CD1c-positive myeloid dendritic cell (primary cell): ENCODE measurements at regions not wholly inside any gene's neighbourhood (a gene's known extent, or its start where the extent isn't known, plus 50 kb on each side); places are given as distances from the start of the nearest gene placed in this dataset.

Source experiments
- DNase-seq: peaks from one replicate; pipeline ENCODE4 v3.0.0-alpha.2; 2016; ENCODE audit errors: extremely low spot score

DNA sequence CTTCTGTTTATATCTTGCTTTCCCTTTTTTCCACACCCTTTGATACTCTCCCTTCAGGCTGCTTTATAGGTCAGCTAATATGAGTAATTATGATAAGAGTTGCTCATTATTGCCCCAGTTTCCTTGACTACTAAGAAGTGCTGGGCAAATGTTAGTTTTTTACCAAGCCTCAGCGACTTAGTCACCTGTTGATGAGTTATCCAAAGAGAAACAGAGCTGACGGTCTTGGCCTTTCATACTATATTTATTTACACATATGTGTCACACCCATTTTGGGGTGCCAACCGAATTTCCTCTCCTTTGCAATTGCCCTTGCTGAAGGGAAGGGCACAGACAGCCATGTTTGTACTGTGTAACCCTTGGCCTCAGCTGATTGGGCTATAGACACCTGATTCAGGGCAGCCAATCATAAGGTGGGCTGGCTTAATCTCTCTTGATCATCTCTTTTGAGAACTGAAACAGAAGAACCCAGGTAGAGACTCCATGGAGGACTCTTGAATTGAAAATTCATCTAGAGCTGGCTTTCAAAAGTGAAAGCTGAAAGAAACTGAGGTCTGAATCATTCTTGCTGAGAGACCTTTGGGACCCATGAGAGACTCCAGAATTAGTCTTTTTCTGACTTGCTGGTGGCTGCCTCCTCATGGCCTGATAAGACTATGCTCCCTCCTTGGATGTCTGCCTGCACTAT is 111.7 kb upstream of the RPS6KA3 start:
- no peak for DNase-seq

DNA sequence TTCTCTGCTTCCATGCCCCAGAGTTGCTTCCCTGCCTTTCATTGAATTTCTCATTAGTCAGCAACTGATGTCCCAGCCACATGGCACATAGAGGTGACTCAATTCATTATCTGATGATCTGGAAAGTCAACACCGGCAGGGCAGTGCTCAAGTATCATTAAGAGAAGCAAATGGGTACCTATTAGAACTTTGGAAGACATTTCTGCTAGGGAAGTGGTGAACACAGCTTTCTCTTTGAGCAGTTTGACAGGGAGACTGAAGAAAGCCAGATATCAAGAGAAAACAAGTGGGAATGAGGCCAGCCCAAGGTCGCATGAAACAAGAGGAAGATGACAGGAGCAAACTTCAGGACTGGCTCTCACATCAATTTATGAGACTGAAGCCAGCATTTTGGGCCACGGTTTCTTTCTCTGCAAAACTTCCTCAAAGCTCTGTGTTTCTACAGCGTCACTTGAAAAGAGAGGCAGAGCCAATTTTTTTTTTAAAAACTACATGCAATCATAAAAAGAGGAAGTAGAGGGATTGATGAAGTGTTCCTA is 108.3 kb upstream of the RPS6KA3 start:
- peak; percentile 78 for DNase-seq

DNA sequence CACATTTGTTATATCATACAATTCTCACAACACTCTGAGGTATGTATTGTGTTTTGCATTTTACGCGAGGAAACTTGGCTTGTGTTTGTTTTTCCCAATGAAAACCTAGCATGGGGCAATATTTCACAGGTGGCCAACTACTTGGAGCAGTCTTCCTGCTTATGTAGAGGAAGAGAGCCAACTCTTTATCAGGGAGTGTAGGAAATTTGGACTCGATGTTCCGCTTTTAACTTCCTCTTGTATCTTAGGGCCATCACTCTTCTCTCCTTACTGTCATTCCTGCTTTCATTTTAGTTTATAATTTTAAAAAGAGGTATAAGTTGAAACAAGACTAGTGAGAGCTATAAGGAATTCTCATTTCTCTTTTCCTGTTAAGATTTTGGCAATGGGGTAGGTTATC is 107.7 kb upstream of the RPS6KA3 start:
- peak; percentile 36 for DNase-seq

DNA sequence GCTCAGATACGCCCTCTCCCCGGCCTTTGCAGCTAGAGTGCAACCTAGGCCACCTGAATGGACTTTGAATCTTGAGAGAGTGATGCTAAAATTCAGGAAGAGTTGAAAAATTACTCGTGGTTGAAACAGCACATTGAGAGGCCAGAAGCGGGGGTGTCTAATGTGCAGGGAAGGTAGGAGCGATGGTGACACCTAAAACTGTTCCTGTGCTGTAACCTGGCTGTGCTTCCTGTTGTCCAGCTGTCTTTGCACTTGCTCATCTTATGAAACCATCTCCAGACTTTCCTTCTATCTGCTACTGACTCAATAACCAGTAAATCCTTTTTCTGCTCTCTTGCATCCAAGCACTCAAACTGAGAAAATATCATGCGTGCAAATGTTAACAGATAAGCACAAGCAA is 106.4 kb upstream of the RPS6KA3 start:
- DNase-seq, result no peak

DNA sequence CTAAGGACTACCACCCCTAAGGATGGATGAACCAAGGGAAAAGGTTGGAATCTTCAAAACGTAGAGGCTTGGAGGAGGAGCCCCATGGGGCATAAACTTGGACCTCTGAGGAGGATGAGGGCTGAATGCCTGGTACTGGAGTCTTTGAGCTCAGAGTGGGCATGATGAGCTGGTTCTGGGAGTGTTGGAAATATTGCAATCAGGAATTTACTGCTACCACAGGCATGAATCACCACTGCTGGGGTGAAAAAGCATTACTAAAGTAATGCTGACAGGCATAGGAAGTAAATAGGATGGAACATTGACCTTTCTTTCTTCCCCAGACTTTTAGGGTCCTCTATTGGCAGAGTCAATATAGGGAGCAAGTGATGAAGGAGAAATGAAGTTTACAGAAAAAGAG is 105.8 kb upstream of the RPS6KA3 start:
- no peak for DNase-seq

DNA sequence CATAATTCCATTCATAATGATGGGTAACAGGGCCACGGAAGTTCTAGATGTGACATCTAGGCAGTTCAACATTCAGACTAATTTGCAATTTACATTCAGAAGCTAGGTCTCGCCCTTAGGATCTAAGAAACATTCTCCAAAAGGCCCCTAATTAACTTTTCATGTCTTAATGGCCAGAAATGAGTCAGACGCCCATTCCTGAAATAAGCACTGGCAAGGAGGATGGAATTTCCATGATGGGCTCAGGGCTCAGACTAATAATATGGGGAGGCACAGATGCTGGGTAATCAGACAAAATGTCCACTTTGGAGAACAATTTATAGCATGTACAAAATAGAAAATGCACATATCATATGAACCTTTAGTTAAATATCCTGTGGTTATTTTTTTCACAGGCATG is 102.8 kb upstream of the RPS6KA3 start:
- DNase-seq, result no peak

DNA sequence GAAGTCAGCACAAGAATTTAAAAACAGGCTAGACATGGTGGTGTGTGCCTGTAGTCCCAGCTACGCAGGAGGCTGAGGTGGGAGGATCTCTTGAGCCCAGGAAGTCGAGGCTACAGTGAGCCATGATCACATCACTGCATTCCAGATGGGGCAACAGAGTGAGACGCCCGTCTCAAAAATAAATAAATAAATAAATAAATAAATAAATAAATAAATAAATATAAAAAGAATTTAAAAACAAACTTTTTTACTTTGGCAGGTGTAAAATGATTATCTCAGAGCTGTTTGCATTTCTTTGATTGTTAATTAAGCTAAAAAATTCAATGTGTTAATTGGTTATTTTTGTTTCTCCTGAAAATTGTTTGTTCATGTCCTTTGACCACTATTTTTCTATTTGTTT is 97.5 kb upstream of the RPS6KA3 start:
- DNase-seq, result no peak

DNA sequence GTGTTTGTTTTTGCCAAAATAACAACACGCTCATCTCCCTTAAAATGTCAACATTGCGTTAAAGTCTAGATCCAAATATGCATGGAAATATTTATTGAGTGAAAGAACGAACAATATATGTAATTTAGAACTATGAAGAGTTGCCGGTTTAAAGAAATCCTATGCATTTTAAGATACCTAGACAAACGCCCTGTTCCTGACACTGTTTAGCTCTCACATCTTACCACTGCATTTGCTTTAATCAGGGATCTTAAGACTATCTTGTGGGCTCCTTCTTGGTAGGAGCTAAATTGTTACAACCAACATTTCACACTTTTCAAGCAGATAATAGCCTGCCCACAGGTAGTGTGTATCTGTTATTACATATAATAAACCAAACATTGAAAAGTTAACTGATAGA is 96.6 kb upstream of the RPS6KA3 start:
- no peak for DNase-seq

DNA sequence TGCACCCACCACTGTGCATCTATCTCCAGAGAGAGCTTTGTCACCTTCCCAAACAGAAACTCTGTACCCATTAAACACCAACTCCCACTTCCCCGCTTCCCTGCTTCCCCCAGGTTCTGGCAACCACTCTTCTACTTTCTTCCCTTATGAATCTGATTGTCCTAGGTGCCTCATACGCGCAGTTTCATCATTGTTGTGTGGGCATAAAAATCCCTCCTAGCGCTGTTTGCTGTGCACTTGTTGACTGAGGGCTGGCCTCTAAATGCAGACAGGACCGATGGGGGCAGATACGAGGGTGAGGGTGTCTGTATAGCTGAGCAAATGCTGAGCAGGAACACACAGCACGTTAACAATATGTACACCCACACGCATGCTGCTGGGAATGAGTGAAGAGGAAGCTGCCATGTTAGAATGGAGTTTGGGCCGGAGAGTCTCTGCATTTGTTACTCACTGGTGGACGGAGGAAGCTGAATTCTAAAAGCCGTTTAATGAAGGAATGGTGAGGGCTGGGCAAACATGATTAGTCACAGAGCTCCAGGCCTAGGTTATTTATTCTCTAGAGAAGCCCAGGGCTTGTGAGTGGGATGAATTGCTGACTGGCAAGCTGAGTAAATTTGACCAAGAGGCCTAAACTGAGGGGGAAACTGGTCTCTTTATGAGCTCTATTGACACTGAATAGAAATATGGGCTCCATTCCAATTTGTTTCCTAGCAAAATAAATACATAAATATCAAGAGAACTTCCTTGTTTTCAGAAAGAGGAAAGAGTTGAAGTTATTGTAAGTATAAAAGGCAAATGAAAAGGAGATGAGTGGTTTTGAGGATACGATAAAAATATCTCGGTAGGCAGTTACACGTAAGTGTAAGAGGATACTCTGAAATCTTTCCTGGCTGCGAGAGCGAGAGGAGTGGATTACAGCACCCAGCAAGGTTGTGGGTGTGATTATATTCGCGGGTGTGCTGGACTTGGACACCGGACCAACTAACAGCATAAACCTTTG is 95.9 kb upstream of the RPS6KA3 start:
- peak; percentile 83 for DNase-seq

DNA sequence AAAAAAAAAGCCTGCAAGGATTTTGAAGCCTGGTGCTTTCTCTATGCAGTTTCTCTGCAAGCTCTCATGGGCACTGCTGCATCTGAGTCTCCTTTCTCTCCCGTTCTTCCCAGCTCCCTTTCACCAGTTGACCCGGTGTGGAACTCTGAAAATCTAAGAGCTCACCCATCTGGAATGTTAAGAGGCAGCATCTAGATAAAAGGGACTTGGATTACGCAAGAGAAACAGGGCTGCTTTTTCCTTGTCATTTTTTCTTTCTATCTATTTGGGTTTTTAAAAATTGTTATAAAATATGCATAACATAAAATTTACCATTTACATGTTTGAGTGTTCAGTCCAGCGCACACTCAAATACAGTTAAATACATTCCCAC is 95.2 kb upstream of the RPS6KA3 start:
- no peak for DNase-seq

DNA sequence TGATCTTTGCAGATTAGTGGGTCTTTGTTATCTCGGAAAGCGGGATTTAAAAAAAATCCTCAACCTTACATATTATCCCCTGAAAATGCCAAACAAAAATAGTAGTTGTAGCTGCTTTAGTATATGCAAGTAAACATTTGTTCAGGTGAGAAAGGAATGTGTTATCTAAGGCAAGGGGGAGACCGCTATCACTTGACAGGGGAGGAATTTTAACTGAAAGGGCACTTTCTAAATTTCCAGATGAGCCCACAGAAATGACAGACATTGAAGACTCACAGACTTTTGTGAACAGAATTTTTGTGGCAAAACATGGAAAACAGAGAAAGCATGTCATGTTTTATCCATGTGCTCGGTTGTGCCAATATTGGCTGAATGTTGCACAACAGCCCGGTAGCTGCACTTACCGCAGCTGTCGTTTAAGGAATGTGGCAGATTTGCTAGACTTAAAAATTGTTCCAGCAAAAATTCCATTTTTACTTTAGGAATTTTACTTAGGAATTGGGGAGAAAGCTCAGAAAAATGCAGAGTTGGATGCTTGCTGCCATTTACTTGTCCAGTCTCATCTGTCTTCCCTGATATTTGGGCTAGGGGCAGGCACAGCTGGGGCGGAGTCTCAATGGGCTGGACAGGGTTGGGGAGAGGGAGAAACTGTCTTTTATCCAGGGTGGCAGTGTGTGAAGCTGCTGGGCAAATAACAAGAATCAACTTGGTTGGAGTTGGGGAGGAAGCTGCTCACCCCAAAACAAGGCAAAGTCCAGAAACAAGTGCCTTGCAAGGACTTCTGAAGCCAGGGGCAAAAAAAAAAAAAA is 94.6 kb upstream of the RPS6KA3 start:
- DNase-seq, result peak; percentile 14

DNA sequence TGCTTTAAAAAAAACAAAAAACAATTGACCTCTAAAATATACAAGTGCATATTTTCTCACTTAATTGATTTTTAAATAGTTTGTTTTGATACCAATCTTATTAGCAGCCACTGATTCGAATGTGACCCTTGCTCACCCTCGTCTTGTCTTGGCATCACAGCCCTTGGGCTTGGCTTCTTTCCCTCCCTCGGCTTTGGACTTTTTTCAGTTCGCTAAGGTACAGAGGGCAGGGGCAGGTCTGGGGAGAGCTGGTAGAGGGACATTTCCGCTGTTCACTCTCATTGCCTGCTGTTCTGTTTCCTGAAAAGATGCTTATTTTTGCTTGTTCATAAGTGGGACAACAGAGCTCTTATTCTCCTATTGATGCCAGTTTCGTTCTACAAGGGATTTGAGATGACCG is 88.5 kb upstream of the RPS6KA3 start:
- DNase-seq, result no peak

DNA sequence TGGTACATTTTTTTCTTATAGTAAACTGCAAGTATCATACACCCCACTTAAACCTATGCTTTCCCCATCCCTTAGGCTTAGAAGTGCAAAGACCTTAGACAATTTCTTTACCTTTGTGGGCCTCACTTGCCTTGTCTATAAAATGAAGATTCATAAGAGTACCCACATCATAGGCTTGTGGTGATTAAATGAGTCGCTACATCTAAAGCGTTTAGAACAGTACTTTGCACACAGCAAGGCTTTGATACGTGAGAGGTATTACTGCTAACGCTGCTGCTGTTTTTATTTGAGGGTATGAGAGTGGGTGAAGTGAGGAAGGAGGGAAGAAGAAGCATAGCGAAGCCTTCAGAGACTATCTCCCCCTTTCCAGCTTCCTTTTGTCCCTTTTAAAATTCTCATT is 87.8 kb upstream of the RPS6KA3 start:
- DNase-seq, result no peak

DNA sequence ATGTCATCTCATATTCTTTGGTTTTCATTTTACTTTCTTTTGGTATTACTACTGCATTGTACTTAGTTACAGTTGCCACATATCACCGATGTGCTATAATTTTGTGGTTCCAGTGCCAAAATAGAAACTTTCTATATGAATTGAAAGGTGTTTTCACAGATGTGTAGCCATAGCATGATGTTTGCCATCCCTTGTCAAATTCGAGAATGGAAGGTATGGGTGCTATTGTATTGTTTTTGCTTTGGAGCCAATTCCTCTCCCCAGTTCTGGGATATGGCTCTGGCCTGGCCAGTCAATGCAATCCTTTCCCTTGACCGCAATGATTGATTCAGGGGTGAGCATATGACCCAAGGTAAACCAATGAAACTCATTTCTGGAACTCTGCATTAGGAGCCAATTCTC is 86.2 kb upstream of the RPS6KA3 start:
- DNase-seq, result no peak

DNA sequence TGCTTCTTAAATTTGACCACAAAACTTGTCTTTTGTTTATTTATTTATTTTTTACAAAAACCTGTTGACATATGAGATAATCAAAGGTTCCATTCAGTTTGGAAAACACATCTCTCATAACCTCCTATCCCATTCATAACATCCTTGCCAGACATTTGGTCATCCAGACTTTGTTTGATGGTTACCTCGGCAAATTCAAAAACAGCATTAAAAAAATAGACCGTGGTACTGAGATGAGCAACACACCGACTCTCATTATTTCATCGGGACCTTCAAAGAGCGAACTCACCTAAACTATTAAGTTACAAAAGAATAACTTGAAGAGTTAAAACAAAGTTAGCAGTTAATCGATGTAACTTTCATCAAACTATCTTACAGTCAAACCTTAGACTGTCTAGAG is 85.8 kb upstream of the RPS6KA3 start:
- no peak for DNase-seq

DNA sequence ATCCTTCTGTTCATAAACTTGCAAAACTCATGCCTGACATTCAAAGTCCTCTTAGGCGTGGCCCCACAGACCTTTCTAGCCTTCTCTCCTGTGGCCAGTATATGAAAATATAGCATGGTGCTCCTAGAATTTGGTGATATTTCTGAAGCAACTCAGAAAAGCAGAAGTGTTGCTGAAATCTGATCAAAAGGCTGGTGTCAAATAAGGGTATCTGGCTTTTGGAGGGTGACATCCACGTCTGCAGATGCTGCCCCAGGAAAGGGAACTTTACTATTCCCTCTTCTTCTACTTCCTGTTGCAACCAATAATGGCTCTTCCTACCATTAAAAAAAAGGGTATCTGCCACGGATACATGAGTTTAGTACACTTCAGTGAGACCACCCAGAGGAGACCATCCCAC is 83.9 kb upstream of the RPS6KA3 start:
- DNase-seq, result peak; percentile 24

DNA sequence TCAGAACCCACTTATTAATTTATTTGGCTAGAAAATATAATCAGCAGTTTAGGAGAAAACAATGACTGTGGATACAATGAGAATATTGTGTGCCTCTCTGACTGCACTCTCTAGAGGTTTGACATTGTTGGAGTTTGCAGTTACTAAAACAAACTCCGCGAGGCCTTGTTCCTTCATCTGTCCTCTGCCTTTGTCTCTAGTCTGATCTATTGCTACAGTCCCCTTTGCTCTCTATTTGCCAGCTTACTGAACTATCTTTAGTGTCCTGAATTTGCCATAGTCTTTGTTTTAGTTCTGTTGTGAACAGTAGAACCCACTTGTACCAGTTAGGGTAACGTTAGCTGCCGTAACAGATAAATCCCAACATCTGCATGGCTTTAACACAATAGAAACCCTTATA is 81.4 kb upstream of the RPS6KA3 start:
- no peak for DNase-seq

DNA sequence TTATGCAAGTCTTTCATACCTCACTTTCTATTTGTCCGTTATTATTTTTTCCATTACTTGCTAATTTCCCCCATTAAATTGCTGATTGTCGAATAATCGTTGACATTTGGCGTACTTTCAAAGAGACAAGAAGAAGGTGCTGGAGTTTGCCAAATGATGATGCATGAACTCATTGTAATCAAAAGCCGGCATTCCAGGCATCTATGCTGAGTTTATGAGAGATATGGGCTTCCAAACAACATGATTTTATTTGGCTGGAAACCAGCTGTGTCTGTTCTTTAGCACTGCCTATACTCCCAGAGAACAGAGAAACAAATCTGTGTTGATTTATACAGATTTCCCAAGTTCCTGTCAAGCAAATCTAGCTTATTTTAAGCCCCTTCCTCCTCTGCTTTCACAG is 80.8 kb upstream of the RPS6KA3 start:
- DNase-seq, result no peak

DNA sequence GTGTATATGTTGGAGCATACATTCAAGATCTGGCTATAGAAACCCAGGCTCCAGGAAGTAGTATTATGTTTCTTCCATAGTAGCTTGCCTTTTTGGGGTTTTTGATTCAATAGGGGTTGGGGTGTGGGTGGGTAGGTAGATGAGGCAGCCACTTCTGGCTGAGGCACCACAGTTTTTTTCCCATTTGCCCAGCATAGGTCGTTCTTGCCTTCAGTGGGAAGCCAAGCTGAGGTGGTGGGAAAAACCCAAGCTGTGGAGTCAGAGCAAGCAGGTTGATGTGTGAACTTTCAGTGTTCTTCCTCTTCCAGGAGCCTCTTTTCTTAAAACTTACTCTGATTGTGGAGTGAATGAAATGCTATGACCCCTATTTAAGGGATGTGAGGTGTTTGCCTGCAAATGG is 67.0 kb upstream of the RPS6KA3 start:
- DNase-seq, result no peak

DNA sequence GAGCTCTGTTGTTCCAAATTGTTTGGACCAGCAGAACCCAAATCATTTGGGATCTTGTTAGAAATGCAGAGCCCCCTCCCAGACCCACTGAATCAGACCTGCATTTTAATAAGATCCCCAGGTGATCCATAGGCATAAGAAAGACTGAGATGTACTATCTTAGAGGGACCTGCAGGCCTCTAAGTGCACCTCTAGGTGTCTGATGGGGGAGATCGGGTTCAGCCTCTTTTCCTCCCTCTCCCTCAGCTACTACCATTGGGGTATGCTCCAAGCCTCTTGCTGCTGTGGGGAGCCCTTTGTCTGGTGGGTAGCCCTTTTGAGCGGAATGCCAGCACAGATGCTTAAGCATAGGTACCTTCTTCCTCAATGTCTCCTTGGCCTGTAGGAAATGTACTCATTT is 63.8 kb upstream of the RPS6KA3 start:
- DNase-seq, result no peak

DNA sequence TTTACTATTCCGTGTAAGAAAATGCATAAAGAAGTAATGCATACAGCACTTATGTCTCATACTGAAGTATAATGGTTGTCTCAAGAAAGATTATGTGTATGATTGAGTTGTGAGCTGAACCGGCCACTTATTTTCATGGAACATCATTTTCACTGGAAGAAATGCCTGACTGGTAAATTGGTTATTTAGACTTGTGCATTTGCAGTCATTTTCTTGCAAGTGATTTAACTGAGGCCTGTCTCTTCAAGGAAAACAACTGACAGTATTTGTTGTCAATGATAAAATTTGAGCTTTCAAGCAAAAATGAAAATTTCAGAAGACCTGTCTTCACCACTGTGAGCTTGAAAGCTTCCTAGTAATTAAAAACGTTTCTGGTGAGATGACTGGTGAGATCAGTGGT is 62.7 kb upstream of the RPS6KA3 start:
- DNase-seq, result no peak

DNA sequence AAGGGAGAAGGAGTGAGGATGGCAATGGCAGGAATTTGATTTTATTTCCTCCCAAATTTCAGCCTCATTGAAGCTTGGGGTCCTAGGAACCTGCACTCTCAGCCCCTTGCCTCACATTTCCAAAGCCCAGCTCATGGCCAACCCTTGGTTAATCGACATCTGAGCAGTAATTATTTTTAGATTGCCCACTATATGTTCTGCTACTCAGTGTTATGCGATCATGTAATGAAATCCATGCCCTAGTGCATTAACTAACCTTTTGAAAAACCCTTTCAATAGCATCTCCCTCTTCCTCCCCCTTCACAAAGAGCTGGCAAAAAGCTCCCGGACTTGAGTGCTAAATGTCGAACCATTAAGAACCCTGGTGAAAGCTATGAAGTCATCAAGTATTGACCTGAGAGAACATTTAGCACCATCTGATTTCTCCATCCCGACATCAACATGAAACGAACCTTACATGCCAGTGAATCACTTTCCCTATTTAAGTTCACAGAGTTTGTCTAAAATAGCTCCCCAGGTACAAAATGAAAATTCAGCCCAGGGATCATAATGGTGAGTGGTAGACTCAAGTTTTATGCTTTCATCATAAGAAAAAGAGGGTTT is 59.2 kb upstream of the RPS6KA3 start:
- no peak for DNase-seq
